ENCODE measurements at regions not wholly inside any gene's neighbourhood (a gene's known extent, or its start where the extent isn't known, plus 50 kb on each side); places are given as distances from the start of the nearest gene placed in this dataset.

DNA sequence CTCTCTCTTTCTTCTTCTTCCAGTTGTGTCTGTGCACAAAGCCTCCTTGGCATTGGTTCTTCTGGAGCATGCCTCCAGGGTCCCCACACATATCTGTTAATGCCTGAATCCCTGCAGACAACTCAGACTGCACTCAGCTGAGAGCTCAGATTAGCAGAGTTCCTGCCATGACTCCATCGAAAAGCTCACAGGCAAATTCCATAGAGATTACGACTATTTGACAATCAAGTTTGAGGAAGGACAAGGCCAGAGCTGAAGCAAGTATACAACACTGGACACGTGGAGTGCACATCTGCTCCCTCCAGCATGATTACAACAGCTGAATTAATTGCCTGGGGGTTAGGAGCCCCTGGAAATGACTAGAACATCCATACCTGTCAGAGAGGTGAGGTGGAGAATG, 190.7 kb downstream of the INSIG2 start:
- no peak for DNase-seq (ENCODE audit: low read depth in 3 of 3)

DNA sequence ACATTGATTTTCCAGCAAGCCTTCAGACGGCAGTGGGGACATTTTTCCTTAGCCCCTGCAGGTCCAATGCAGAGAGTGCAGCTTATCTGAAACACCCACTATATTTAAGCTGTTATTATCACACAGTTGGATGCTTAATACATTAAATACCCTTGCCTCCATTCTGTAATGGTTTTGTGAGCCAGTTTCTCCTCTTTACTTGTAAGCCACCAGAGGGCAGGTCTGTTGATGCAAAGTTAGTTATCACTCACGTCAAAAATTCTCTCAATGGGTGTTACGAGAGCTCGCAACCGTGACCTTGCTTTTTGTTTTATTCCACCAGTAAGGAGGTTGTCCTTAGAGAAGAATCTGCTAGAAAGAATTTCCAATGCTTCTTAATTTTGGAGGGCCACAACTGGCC, 189.8 kb downstream of the INSIG2 start:
- DNase-seq (ENCODE audit: low read depth in 3 of 3), result no peak

DNA sequence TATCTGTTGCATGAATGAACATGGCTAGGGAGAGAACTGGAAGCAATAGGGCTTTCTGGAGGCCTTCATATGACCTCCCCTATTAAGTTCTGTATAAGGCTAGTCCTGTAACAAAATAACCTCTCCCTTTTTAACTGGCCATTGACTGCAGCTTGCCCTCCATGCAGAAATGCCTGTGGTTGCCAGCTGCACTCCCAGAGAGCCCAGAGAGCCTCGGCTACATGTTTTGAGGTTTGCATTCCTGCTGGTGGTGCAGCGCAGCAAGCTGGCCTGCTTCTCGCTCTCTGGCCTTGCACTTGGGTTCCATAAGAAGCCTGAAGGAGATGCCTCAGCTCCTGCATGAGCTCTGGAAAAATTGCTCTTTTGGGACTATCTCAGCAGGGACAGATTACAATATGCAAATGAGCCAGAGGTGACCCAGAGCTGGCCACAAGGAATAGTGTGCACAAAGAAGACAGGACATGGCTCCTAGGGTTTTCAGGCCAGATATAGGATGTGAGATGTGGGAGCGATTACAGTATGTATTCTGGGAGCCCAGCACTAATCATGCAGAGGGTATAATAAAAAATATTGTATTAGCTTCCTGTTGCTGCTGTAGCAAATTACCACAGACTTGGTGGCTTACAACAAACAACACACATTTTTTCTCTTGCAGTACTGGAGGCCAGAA, 186.7 kb downstream of the INSIG2 start:
- no peak for DNase-seq (ENCODE audit: low read depth in 3 of 3)

DNA sequence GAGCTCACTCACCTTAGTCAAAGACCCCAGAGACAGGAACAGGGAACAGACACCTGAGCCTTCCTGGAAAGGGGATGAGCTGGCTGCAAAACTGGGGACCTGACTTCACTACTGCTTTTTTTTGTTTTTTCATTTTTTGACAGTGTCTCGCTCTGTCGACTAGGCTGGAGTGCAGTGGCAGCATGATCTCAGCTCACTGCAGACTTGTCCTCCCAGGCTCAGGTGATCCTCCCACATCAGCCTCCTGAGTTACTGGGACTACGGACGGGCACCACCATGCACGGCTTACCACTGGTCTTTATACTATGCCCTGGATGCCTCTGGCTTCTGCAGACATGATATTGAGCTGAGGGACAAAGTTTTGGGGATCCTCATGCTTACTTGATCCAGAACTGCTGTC, 184.1 kb downstream of the INSIG2 start:
- no peak for DNase-seq (ENCODE audit: low read depth in 3 of 3)

DNA sequence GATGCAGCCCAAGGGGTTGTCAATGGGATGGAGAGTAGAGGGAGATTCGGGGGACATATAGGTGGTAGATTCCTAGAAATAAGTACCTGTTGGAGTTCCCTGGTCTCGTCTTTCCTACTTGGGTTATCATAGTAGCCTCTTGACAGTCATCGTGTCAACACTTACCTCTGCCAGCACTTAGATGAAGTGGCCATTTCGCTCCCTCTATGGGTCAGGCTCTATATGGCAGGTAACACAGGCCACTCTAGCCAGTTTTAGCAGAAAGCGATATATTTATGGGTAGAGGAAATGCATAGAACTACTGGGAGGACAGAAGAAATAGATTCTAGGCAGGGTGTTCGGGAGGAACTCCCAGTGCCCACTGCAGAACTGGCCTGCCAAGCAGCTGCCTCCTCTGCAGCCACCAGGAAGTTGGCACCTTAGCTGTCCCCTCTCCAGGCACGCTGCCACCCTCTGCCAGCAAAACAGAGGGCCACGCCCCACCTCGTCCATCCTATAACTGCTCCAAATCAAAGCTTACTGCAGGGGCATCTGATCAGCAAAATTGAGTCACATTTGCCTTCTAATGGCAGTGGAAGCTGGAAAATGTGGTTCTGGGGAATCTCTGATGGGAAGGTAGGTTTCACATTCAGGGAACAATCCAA, 181.3 kb downstream of the INSIG2 start:
- no peak for DNase-seq (ENCODE audit: low read depth in 3 of 3)

DNA sequence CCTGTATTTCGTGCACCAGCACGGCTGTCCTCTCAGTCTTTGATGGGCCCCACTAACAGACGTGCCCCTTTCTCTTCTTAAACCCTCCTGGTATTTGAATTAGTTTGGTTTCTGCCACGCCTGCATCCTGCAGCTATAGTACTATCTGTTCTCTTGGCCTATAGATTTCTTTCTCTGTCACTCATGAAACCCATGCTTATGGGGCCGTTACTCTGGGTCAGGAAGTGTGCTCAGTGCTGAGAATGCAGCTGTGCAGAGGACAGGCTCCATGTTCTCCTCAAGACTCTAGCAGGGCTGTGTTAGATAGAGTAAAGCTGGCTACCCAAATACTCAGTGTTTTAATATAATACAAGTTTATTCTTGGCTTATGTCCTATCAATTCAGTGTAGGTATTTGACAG, 180.0 kb downstream of the INSIG2 start:
- DNase-seq (ENCODE audit: low read depth in 3 of 3), result no peak

DNA sequence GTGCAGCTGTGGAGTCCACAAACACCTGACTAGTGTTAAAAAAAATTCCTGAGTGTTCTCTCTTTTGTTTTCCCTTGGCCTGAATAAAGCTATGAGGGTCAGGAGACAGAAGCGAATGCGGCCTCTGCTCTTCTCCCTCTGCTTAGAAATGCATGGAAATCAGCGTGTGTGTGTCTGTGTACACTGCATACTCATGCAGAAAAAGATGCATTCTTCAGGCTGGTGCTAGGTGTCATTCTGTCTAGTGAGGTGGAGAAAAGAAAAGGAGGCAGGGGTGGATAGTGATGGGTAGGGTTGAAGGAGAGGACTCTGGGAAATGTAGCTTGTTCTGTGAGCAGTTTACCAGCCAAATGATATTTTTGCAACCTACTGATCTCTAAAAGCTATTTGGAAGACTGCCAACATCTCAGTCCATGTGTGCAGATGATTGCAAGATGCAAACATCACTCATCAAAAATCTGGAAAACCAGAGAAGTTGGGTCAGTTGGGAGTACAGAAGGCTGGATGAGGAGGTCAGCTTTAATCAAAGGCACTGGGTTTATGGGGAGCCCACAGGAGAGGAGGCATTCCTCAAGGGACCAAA, 177.7 kb downstream of the INSIG2 start:
- no peak for DNase-seq (ENCODE audit: low read depth in 3 of 3)

DNA sequence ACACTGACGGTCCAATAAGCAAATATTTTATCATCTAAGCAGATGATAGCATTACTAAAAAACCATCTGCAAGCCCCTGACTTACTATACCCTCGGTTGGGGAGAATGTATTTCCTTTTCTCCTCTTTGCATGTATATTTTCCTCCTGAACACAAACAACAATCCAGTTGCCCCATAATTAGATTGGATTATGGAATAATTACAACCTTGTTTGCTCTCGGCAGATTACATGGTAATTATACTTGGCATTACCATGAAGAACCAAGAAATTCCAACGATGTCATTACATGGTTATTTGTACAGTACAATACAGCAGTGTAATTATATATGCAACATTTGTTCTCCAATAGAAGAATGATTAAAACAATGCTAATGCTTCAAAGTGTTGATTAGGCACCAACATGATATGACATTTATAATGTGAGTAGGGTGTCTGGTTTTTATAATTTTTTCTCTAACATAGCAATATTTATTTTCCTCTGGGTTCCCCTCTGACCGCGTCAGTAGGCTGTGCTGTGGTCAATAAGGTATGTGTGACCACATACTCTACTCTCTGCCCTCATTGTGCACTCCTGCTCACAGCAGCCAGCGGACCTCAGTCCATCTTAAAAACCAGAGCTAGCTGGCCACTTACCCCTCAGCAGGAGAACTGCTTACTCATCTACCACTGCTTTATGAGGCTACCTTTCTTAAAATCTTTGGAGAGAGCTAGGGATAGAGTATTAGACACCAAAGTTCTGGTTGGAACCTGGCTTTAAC, 176.1 kb downstream of the INSIG2 start:
- no peak for DNase-seq (ENCODE audit: low read depth in 3 of 3)

DNA sequence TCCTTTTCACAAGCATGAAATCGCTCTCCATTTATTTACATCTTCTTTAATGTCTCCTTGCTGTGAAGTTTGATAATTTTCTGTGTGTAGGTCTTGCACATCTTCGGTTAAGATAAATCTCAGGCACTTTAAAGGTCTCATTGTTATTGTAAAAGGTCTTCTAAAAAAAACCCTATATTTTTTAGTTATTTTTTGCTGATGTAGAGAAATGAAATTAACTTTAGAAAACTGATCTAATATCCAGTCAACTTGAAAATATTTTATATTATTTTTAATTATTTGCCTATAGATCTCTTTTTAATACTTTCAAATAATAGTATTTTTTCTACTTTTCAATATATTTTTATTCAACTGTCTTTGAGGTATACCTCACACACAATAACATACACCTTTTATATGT, 169.4 kb downstream of the INSIG2 start:
- DNase-seq (ENCODE audit: low read depth in 3 of 3), result no peak

DNA sequence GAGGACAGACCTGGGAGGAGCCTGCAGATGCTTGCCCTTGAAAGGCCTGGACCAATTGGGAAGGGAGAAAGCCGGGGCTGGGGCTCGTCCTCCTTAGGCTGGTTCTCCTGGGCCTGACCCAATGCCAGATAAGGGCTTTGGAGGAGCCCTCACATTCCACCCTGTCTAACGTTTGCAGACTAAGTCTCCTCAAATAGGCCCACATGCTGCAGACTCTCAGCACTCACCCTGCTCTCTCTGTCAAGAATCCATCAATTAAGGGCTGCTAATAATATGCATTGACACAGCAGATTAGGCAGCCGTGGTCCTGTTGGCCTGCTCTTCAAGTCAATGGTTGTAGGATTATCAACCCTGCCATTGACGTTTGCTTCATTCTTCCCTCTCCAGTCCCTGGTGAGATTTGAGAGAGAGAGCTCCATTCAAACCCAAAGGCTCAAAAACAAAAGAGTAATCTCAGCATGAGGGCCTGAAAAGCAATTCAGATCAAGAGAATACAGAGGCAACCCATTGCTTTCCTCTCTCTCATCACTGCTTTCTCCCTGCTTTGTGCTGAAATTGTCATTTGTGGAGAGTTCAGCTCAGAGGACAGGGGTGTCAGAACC, 167.6 kb downstream of the INSIG2 start:
- no peak for DNase-seq (ENCODE audit: low read depth in 3 of 3)

DNA sequence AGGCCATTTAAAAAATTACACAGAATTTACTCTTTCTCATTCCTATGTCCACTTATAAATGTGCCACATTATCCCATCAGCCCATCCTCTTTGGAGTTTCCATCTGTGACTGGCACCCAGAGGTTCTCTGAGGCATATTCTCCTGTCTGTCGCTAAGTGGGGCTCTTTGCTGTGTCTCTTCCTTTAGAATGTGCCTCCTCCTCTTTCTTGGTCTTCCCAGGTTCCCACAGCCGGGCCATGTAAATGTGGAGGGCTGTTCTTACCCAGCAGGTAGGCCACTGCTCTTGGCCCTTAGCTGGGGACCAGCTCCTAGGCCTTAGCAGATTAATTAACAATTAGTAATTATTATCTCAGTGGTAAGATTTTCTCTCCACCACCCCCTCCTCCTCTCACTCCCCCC, 167.0 kb downstream of the INSIG2 start:
- no peak for DNase-seq (ENCODE audit: low read depth in 3 of 3)

DNA sequence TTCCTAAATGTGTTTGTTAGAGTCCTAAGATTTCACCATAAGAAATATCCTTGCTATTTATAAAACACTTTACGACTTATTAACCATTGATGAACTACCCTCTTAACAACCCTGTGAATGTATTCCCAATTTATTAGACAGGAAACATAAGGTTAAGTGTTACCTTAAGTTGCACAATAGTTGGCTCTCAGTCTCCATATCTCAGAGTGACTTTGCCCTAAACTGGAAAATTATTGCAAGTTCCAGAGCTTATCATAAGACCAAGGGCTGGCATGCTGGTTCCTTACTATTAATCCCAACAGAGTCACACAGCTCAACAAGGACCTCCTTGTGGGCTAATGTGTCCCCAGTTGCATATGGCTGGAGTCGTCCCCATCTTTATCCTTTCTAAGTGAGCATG, 165.8 kb downstream of the INSIG2 start:
- no peak for DNase-seq (ENCODE audit: low read depth in 3 of 3)

DNA sequence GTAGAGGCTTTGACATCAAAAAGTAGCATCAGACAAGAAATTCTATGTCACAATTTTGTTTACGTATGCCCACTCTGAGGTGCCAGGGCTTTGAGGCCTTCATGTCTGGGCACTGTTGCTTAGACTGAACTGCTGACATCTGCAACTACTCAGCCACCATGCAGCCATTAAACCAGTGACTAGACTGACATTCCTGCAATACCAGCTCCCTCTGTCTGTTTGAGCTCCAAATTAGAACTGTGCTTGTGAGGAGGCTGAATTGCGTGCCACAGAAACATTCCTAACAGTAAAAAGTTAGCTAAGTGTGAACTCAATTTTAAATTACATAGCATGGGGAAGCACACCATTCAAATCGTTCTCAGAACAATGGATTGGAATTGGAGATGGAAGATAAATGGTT, 163.2 kb downstream of the INSIG2 start:
- no peak for DNase-seq (ENCODE audit: low read depth in 3 of 3)

DNA sequence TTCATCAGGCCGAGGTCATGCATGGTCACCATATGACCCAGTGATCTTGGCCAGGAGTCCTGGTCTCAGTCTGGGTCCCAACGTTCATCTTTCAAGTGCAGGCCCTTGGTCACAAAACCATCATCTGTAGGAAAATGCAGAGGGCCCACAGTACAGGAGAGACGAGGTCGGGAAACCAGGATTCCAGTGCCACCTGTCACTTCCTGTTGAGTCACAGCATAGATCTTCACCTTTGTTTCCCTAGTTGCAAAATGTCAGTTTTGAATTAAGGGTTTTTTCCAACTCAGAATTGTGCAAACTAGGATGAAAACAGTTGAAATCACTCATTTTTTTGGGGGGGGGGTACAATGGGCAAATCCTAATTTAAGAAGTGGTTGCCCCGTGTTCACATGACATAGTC, 162.2 kb downstream of the INSIG2 start:
- no peak for DNase-seq (ENCODE audit: low read depth in 3 of 3)

DNA sequence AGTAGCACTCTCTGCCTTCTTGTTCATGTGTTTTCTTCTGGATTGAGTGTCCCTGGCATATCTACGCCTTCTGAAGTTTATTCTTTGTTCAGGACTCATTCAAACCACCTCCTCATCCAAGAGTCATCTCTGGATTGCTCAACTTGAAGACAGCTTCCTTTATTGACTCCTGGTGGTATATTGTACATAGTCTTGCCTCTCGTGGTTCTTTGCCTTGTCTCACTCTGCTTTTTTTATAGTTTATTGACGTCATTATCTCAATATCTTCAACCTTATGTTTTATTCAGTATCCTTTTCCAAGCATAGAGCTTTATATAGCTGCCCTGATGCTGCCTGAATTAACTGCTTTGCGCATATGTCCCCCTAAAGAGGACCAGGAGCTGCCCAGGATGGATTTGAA, 161.7 kb downstream of the INSIG2 start:
- DNase-seq (ENCODE audit: low read depth in 3 of 3), result no peak

DNA sequence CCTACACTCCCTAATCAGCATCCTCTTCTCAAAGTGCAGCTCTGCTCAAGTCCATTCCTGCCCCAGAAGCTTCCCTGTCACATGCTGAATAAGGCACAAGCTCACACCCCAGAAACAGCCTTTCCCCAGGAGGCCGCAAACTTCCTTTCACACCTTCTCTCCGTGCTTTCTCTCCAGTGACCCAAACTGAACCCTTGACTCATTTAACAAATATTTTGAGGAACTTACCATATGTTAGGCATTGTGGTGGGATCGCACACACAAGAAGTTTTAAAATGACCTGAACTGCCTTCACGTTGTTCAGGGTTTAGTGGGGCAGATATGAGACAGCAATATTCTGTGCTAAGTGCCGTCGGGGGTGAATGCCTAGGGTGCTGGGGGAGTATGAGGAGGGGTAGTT, 161.3 kb downstream of the INSIG2 start:
- no peak for DNase-seq (ENCODE audit: low read depth in 3 of 3)

DNA sequence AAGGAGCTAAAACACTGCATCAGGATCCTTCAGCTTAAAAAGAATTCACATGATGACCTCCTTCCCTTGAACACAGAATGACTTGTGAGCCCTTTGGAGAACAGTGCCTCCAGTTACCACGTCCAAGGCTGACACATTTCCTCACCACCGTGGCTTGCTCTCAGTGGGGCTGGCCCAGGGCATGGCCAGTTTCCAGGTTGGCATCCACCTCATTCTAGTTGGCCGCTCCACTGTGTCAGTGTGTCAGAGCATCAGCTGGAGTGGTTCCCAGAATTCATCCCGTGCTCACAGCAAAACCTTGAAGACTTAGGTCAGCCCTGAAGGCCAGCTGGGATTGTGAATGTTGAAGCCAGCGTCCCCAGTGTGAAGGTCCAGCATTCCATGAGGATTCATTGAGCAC, 158.5 kb downstream of the INSIG2 start:
- DNase-seq (ENCODE audit: low read depth in 3 of 3), result no peak

DNA sequence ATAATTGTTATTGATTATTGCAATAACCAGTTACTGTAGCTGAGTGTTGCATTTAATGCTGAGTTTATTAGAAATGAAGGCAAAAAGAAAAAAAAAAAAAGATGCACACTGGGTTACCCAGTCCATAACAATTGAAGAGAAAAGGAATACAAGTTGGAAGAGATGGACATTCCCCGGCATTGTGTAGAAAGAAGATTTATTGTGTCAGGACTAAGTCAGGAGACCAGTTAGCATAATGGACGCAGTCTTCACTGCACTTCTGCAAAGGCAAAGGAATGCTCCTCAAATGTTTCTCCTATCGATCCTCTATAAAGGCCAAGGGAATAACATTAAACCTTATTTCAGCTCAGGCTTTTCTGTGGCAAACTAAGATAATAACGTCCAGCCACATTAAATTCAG, 157.8 kb downstream of the INSIG2 start:
- no peak for DNase-seq (ENCODE audit: low read depth in 3 of 3)

DNA sequence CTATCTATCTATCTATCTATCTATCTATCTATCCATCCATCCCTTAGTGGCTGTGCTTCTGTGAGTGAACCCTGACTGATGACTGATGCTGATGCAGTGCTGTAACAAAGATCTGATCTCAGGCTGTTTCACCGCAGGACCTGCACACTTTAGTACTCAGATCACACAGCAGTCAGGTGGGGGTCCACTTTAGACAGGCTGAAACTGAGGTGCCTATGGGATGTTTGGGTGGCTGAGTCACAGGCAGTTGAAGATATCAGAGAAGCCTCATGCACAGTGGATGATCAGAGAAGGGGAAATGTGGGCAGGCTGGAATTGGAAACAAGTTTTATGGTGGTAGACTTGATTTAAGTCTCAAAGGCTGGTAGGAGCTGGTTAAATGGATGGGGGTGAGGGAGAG, 156.4 kb downstream of the INSIG2 start:
- no peak for DNase-seq (ENCODE audit: low read depth in 3 of 3)

DNA sequence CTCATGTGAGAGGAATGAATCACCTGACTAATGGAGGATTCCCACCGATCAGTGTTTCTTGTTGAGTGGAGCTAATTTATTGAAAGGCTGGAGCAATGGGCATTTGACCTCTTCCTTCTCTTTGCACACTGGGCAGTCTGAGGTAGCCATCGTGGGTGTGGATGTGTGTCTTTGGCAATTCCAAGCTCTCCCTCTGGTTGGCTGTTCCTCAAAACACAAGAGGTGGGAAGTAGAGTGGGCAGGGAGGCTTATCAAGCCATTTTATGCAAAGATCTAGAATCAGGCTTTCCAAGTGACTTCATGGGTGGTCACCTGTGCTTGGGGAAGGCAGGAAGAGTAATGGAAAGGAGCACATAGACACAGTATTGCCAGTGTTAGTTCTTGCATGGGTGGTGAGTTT, 154.8 kb downstream of the INSIG2 start:
- no peak for DNase-seq (ENCODE audit: low read depth in 3 of 3)

DNA sequence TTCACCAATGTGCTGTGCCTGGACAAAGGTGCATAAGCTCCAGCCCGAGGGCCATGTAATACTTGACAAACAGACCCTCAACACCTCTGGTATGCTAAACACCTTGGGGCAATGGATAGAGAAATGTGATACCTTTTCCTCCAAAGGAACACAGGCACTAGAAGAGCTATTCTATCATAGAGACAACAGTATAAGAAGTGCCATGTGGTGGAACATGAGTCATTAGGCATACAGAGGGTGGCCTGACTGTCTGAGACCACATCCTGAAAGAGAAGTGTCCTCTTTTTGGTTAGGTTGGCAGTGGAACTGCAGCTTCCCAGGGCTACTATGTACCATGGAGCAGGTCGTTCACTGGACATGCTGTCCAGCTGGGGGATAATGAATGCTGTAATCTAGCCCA, 153.9 kb downstream of the INSIG2 start:
- DNase-seq (ENCODE audit: low read depth in 3 of 3), result no peak

DNA sequence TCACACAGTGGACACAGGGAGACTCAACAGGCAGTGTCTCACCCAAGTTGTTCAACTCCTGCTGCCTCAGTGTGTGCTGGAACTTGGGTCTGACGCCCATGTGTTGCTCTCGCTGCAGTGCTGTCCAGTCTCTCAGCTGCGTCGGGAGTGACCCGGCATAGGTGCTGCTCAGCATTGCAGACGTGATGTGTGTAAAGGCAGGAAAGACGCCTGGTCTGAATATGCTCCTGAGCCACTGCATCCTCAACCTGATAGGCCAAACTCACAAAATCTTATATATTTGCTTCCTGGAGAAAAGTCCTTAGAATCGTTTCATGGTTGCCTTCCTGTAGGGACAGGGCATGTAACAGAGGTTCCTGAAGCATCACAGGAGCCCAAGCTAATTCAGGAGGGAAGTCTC, 152.9 kb downstream of the INSIG2 start:
- DNase-seq (ENCODE audit: low read depth in 3 of 3), result no peak

DNA sequence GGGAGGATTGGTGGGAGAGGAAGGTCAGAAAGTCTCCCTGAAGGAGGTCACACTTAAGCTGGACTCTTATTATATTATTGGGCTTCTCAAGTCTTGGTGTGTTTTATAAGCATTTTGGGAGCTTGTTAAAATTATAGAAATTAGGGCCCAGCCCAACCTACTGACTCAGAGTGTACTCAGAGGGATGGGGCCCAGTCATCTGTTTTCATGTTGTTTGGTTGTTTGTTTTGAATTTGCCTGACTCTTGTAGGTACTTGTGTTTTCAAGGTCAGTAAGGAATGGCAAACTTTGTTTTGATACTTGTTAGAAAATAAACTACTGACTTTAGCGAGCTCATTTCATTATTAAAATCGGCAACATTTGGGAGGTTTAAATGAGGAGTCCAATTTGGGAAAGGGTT, 152.0 kb downstream of the INSIG2 start:
- DNase-seq (ENCODE audit: low read depth in 3 of 3), result no peak
